ENCODE measurements at regions not wholly inside any gene's neighbourhood (a gene's known extent, or its start where the extent isn't known, plus 50 kb on each side); places are given as distances from the start of the nearest gene placed in this dataset.
"Not testable (repeated sequence)": the region's sequence is repeated elsewhere in the genome, so short reads cannot be mapped to it uniquely, and the experiment has no call there.

DNA sequence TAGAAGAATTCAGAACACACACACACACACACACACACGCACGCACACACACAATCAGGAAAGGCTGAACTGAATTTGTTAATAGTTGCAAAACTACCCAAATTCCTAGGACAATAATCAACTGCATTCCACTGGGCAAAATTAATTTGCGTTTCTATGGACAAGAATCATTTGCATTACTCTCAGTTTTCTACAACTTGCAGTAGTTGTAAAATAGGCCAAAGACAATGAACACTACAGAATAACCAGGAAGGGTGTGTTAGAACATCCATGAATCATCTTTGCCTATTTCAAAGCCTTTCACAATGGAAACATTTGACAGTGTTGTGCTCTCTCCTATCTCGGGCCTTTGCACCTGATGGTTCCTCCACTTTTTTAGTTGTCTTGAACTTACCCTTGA is 77.1 kb upstream of the IGFBP7 start:
- TF ChIP-seq, protein P1, sequence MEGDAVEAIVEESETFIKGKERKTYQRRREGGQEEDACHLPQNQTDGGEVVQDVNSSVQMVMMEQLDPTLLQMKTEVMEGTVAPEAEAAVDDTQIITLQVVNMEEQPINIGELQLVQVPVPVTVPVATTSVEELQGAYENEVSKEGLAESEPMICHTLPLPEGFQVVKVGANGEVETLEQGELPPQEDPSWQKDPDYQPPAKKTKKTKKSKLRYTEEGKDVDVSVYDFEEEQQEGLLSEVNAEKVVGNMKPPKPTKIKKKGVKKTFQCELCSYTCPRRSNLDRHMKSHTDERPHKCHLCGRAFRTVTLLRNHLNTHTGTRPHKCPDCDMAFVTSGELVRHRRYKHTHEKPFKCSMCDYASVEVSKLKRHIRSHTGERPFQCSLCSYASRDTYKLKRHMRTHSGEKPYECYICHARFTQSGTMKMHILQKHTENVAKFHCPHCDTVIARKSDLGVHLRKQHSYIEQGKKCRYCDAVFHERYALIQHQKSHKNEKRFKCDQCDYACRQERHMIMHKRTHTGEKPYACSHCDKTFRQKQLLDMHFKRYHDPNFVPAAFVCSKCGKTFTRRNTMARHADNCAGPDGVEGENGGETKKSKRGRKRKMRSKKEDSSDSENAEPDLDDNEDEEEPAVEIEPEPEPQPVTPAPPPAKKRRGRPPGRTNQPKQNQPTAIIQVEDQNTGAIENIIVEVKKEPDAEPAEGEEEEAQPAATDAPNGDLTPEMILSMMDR (IDR thresholded peaks at IDR 0.05; ENCODE audit: low read depth, low read length), result no peak
- in situ Hi-C loops (cut with HindIII; ENCODE audit: low sequenced_read_pairs), result no loop called here
- H3K4me3 ChIP-seq (ENCODE audit: low read depth, low read length), result no peak overlapping the region
- no peak for DNase-seq (ENCODE audit: low read depth, low spot score)

DNA sequence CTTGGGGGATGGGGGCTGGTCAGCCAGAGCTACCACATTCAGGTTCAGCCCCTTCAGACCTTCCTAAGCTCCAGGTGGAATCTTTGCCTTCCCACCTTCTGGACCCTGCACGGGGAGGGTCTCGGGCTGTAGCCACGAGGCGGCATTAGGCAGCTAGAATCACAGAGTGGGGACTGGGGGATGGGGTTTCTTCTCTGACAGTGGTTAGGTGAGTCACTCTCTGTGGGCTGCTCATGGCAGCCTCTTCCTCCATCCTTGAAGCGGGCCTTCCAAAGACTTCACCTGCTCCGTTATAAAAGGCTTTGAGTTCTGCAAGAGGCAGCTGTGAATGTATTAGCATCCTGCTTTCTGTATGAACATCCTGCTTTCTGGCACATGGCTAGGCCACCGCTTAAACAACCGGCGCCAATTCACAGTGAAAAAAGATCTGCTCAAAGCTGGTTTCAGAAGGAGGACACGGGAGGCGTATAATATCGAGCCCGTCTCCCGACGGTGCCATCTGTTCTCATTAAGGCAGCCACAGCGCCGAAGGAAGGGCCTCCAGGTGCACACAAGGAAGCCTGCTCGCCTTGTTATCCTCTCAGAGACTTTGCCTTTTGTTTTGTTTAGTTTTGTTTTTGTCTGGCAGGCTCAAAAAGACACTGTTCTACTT is 74.3 kb upstream of the IGFBP7 start:
- TF ChIP-seq, protein P1 (IDR thresholded peaks at IDR 0.05; ENCODE audit: low read depth, low read length), result no peak
- no peak overlapping the region for H3K4me3 ChIP-seq (ENCODE audit: low read depth, low read length)
- DNase-seq (ENCODE audit: low read depth, low spot score), result no peak
- in situ Hi-C loops (cut with HindIII; ENCODE audit: low sequenced_read_pairs), result no loop called here

DNA sequence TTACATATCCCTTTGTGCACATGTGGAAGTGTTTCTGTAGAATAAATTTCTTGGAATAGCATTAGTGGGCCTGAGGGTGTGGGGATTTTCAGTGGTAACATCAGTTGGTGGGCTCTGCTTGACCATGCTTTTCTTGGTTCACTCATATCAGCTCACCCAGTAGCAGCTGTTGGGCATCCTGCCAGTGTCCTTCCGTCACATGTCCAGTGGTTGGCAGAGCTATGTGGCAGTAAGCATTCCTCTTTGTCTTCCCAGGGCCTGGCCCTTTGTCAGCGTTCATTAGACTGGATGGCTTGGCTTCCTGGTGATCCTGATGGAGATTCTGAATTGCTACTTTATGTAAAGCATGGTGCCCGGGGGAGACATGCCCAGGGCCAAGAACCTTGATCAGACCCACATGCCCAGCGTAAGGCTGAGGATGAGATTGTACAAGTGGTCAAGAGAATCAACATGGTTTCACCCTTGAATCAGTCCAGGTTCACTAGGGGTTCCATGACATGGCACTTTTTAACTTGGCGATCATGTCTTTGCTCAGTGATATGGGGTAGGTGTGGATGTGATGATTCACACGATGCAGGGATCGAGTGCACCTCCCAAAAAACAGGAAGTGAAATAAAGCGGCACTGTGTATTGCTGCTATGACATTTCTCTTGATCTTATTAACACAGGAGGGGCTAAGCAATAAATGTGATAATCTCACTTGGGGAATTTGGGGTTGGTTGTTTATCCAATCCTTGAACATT is 72.1 kb upstream of the IGFBP7 start:
- in situ Hi-C loops (cut with HindIII; ENCODE audit: low sequenced_read_pairs), result no loop called here
- TF ChIP-seq, protein P1 (IDR thresholded peaks at IDR 0.05; ENCODE audit: low read depth, low read length), result no peak

DNA sequence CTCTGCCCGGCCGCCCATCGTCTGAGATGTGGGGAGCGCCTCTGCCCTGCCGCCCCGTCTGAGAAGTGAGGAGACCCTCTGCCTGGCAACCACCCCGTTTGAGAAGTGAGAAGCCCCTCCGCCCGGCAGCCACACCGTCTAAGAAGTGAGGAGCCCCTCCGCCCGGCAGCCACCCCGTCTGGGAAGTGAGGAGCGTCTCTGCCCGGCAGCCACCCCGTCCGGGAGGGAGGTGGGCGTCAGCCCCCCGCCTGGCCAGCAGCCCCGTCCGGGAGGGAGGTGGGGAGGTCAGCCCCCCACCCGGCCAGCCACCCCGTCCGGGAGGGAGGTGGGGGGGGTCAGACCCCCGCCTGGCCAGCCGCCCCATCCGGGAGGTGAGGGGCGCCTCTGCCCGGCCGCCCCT is 63.0 kb upstream of the IGFBP7 start:
- DNase-seq (ENCODE audit: low read depth, low spot score), result not testable (repeated sequence)

More for the DNA sequence above, 72.1 kb upstream of the IGFBP7 start:
- no peak overlapping the region for H3K4me3 ChIP-seq (ENCODE audit: low read depth, low read length)
- DNase-seq (ENCODE audit: low read depth, low spot score), result no peak

DNA sequence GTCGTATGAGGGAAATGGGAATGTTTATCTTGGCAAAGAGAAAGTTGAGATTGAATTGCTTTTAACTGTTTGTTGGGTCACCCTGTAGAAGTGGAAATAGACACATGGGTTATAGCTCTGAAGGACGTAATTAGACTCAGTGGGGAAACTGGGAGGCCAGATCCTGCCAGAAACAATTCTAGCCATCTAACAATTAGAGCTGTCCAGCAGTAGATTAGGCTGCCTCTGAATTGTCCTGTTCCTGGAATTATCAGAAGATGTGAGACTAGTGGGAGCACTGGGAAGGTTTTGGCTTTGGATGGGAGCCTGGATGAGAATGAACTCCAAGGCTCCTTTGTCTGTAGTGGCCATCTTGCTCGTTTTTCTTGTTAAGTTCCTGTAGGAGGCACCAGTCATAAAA is 61.9 kb upstream of the IGFBP7 start:
- TF ChIP-seq, protein P1 (IDR thresholded peaks at IDR 0.05; ENCODE audit: low read depth, low read length), result no peak
- DNase-seq (ENCODE audit: low read depth, low spot score), result no peak
- in situ Hi-C loops (cut with HindIII; ENCODE audit: low sequenced_read_pairs), result no loop called here

More for the DNA sequence above, 63.0 kb upstream of the IGFBP7 start:
- in situ Hi-C loops (cut with HindIII; ENCODE audit: low sequenced_read_pairs); H3K4me3 ChIP-seq (ENCODE audit: low read depth, low read length): not testable (repeated sequence)

DNA sequence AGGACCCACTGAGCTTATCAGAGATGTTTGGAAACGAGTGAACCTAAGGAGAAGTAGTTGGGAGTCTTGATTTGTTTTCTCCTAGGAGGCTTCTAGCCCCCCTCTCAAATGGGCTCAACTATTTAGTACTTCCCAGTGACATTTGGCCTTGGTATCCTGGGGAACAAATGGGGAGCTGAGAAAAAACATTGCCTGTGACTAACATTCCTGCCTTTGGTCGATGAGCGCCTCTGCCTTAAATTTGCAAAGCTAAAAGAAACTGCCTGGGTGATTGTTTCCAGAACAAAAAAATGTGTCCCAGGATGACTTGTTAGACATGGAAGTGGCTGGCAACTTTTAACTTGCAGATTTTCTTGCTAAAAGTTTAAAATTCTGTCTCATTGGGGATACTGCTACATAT is 58.8 kb upstream of the IGFBP7 start:
- DNase-seq (ENCODE audit: low read depth, low spot score), result no peak
- in situ Hi-C loops (cut with HindIII; ENCODE audit: low sequenced_read_pairs), result no loop called here
- TF ChIP-seq, protein P1 (IDR thresholded peaks at IDR 0.05; ENCODE audit: low read depth, low read length), result no peak
- H3K4me3 ChIP-seq (ENCODE audit: low read depth, low read length), result no peak overlapping the region

More for the DNA sequence above, 61.9 kb upstream of the IGFBP7 start:
- no peak overlapping the region for H3K4me3 ChIP-seq (ENCODE audit: low read depth, low read length)
